Uterus (tissue), 3 donors: ENCODE measurements at regions not wholly inside any gene's neighbourhood (a gene's known extent, or its start where the extent isn't known, plus 50 kb on each side); places are given as distances from the start of the nearest gene placed in this dataset.

Experiments used
- DNase-seq, 2 donors: peaks; one replicate each; pipeline ENCODE4 v3.0.0-alpha.2; 2019 to 2020
- H3K27ac ChIP-seq, 2 donors: fragments of 200-600 bp; sonication (generic); 1 replicate in 1 of 2; 2 replicates in 1 of 2; pipeline ENCODE4 v1.5.1; 2016 to 2018
- H3K27me3 ChIP-seq, 2 donors: fragments of 200-600 bp; sonication (generic); one replicate each; pipeline ENCODE4 v1.5.1; 2018 to 2019; ENCODE audit warnings: control low read depth in 1 of 2
- H3K36me3 ChIP-seq, 2 donors: fragments of 200-600 bp; sonication (generic); one replicate each; pipeline ENCODE4 v1.5.1; 2019; ENCODE audit warnings: control low read depth in 1 of 2
- H3K4me1 ChIP-seq, 2 donors: fragments of 200-600 bp; sonication (generic); one replicate each; pipeline ENCODE4 v1.5.1; 2018 to 2019; ENCODE audit warnings: control low read depth in 1 of 2
- H3K4me3 ChIP-seq, 2 donors: fragments of 200-600 bp; sonication (generic); 1 replicate in 1 of 2; 2 replicates in 1 of 2; pipeline ENCODE4 v1.5.1; 2018 to 2019; ENCODE audit warnings: mild to moderate bottlenecking in 1 of 2
- H3K9me3 ChIP-seq, 2 donors: fragments of 200-600 bp; sonication (generic); one replicate each; pipeline ENCODE4 v1.5.1; 2019; ENCODE audit warnings: control low read depth in 1 of 2
- POLR2A ChIP-seq, 2 donors: fragments of 450-650 bp; IDR thresholded peaks; one replicate each; pipeline ENCODE4 v1.6.1; 2016; ENCODE audit warnings: antibody characterized with exemption in 2 of 2, mild to moderate bottlenecking in 1 of 2, moderate library complexity in 1 of 2
- intact Hi-C: fragments of 100-400 bp; cut with DNase I; formaldehyde crosslinking; loops from one replicate; pipeline ENCODE4 v1.15.1; 2023; ENCODE audit warnings: low total_unique reads
- TF ChIP-seq, protein P1 (sequence below), 4 experiments: fragments of 200-600 bp in 2 of 4; fragments of 450-650 bp in 2 of 4; sonication (generic) in 2 of 4; IDR thresholded peaks; one replicate each; pipeline ENCODE4 v1.5.1; 2016 to 2019; ENCODE audit warnings: antibody characterized with exemption in 4 of 4, mild to moderate bottlenecking in 2 of 4, moderate library complexity in 1 of 4
- donor health status: DM: yes; HTN: yes; CAD: no.

DNA sequence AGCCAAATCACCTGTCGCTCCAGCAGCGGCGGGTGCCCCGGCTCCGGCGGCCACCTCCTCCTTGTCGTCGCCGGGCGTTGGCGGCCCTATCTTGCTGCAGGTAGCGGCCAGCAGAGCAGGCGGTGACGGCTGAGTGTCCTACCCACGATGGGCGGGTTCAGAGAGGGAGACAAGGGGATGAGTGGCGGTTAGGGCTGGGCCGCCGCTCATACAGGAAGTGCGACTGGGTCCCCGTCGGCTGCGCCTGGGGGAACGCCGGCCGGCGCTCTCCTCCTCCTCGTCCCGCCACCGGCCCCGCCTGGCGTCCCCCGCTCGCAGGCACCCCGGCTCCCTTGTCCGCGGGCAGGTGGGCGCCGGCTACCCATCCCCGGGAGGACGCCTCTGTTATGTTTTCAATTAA is 1692.0 kb downstream of the SLITRK5 start:
- Histone ChIP-seq H3K27ac (no peak overlapping the region), H3K4me1 (no peaks in the 10 kb centered on the region), H3K9me3 (no peaks in the 10 kb centered on the region), H3K27me3 (no peaks in the 10 kb centered on the region), H3K36me3 (no peaks in the 10 kb centered on the region), H3K4me3 (no peak overlapping the region)
- DNase-seq, result no peak
- no peak for TF ChIP-seq POLR2A (IDR thresholded peaks at IDR 0.05)
- TF ChIP-seq, protein P1, sequence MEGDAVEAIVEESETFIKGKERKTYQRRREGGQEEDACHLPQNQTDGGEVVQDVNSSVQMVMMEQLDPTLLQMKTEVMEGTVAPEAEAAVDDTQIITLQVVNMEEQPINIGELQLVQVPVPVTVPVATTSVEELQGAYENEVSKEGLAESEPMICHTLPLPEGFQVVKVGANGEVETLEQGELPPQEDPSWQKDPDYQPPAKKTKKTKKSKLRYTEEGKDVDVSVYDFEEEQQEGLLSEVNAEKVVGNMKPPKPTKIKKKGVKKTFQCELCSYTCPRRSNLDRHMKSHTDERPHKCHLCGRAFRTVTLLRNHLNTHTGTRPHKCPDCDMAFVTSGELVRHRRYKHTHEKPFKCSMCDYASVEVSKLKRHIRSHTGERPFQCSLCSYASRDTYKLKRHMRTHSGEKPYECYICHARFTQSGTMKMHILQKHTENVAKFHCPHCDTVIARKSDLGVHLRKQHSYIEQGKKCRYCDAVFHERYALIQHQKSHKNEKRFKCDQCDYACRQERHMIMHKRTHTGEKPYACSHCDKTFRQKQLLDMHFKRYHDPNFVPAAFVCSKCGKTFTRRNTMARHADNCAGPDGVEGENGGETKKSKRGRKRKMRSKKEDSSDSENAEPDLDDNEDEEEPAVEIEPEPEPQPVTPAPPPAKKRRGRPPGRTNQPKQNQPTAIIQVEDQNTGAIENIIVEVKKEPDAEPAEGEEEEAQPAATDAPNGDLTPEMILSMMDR (IDR thresholded peaks at IDR 0.05), result no peak
- intact Hi-C loops, result no loop called here

DNA sequence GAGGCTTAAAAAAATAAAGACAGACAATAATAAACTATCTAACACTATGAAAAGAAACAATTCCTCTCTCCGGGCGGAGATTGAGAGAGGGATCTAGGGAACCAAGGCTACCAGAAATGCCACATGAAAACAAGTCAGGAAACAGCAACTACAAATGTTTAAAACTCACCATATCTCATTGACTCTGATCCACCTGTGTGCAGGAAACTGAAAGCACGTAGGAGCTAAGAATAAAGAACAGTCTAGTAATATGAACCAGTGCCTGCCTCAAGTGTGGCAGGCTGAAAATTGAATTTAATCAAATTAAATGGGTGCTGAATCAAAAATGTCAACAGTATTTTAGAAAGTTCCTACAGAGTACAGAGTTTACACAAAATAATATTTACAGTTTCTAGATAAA is 1701.0 kb downstream of the SLITRK5 start:
- Histone ChIP-seq H3K4me3 (no peak overlapping the region), H3K27me3 (peaks cover 0 to 6% of the 10 kb centered on the region in 2 donors), H3K4me1 (no peaks in the 10 kb centered on the region), H3K9me3 (no peaks in the 10 kb centered on the region), H3K36me3 (no peaks in the 10 kb centered on the region), H3K27ac (no peak overlapping the region)
- no peak for DNase-seq
- intact Hi-C loops, result no loop called here
- TF ChIP-seq POLR2A (IDR thresholded peaks at IDR 0.05), result no peak
- TF ChIP-seq, protein P1 (IDR thresholded peaks at IDR 0.05), result no peak

GRCh38 chr13:89375839-89376238 is 1704.7 kb downstream of the SLITRK5 start:
- TF ChIP-seq, protein P1 (IDR thresholded peaks at IDR 0.05), result no peak
- TF ChIP-seq POLR2A (IDR thresholded peaks at IDR 0.05), result no peak
- DNase-seq, result no peak
- intact Hi-C loops, result no loop called here

GRCh38 chr13:89380101-89380500 is 1708.9 kb downstream of the SLITRK5 start:
- intact Hi-C loops, result no loop called here
- no peak overlapping the region for H3K27ac ChIP-seq

More at GRCh38 chr13:89375839-89376238, 1704.7 kb downstream of the SLITRK5 start:
- H3K27me3 ChIP-seq, result no peaks in the 10 kb centered on the region
- H3K9me3 ChIP-seq, result no peaks in the 10 kb centered on the region
- no peak overlapping the region for H3K27ac ChIP-seq
- H3K36me3 ChIP-seq, result no peaks in the 10 kb centered on the region
- no peak overlapping the region for H3K4me3 ChIP-seq
- H3K4me1 ChIP-seq, result no peaks in the 10 kb centered on the region

DNA sequence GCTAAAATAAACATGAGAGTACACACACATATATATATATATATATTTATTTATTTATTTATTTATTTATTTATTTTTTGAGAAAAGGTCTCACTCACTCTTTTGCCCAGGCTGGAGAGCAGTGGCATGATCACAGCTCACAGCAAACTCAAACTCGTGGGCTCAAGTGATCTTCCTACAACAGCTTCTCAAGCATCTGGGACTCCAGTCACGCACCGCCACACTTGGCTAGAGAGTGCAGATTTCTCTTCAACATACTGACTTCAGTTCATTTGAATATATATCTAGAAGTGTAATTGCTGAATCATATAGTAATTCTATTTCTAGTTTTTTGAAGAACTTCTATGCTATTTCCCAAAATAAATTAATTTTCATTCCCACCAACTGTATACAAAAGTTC is 1711.8 kb downstream of the SLITRK5 start:
- no peak overlapping the region for H3K4me3 ChIP-seq
- DNase-seq, result no peak
- H3K36me3 ChIP-seq, result no peaks in the 10 kb centered on the region
- H3K27ac ChIP-seq, result no peak overlapping the region
- intact Hi-C loops, result no loop called here
- H3K4me1 ChIP-seq, result no peaks in the 10 kb centered on the region
- H3K27me3 ChIP-seq, result no peaks in the 10 kb centered on the region
- no peaks in the 10 kb centered on the region for H3K9me3 ChIP-seq
- TF ChIP-seq, protein P1 (IDR thresholded peaks at IDR 0.05), result no peak
- TF ChIP-seq POLR2A (IDR thresholded peaks at IDR 0.05), result no peak

More at GRCh38 chr13:89380101-89380500, 1708.9 kb downstream of the SLITRK5 start:
- no peaks in the 10 kb centered on the region for H3K36me3 ChIP-seq
- no peaks in the 10 kb centered on the region for H3K27me3 ChIP-seq
- TF ChIP-seq, protein P1 (IDR thresholded peaks at IDR 0.05), result no peak
- TF ChIP-seq POLR2A (IDR thresholded peaks at IDR 0.05), result no peak
- no peak for DNase-seq
- H3K4me3 ChIP-seq, result no peak overlapping the region
- H3K4me1 ChIP-seq, result no peaks in the 10 kb centered on the region
- no peaks in the 10 kb centered on the region for H3K9me3 ChIP-seq
